Astrocyte (in vitro differentiated cells and primary cell): ENCODE measurements at regions not wholly inside any gene's neighbourhood (a gene's known extent, or its start where the extent isn't known, plus 50 kb on each side); places are given as distances from the start of the nearest gene placed in this dataset.

ENCODE experiments used
- DNase-seq: peaks from one replicate; pipeline ENCODE4 v3.0.0-alpha.2; 2010; ENCODE audit warnings: low read depth
- FAIRE-seq: peaks from 2 replicates; lab custom pipeline; 2011; peaks lifted over from hg19 to GRCh38; lab: Jason Lieb, UNC
- H2AFZ ChIP-seq: 2 replicates; pipeline ENCODE4 v1.6.0; 2012; ENCODE audit warnings: low read depth, low read length, inconsistent platforms
- H3K27ac ChIP-seq: 2 replicates; pipeline ENCODE4 v1.5.1; 2011; ENCODE audit warnings: low read depth, low read length, inconsistent platforms
- H3K27me3 ChIP-seq: 2 replicates; pipeline ENCODE4 v1.6.0; 2011; ENCODE audit warnings: low read length, inconsistent platforms; ENCODE audit not compliant: insufficient read depth
- H3K36me3 ChIP-seq: 2 replicates; pipeline ENCODE4 v1.5.1; 2011; ENCODE audit warnings: low read length, inconsistent platforms; ENCODE audit not compliant: insufficient read depth
- H3K4me1 ChIP-seq: 2 replicates; pipeline ENCODE4 v1.5.1; 2011; ENCODE audit warnings: low read length, inconsistent platforms; ENCODE audit not compliant: insufficient read depth
- H3K4me2 ChIP-seq: 2 replicates; pipeline ENCODE4 v1.6.0; 2012; ENCODE audit warnings: low read length, inconsistent platforms
- H3K4me3 ChIP-seq: 2 replicates; pipeline ENCODE4 v1.5.1; 2011; ENCODE audit warnings: low read depth, mild to moderate bottlenecking, low read length, inconsistent platforms; ENCODE audit not compliant: insufficient read depth
- H3K79me2 ChIP-seq: 2 replicates; pipeline ENCODE4 v1.6.0; 2012; ENCODE audit warnings: mild to moderate bottlenecking, low read length, inconsistent platforms; ENCODE audit not compliant: insufficient read depth
- H3K9ac ChIP-seq: 2 replicates; pipeline ENCODE4 v1.6.0; 2012; ENCODE audit warnings: mild to moderate bottlenecking, low read length, inconsistent platforms
- H3K9me3 ChIP-seq: 2 replicates; pipeline ENCODE4 v1.5.1; 2012; ENCODE audit warnings: low read depth, mild to moderate bottlenecking, low read length, inconsistent platforms; ENCODE audit not compliant: insufficient read depth
- H4K20me1 ChIP-seq: 2 replicates; pipeline ENCODE4 v1.6.0; 2012; ENCODE audit warnings: low read length, inconsistent platforms; ENCODE audit not compliant: insufficient read depth
- H3K27ac Mint-ChIP-seq: one replicate; pipeline ENCODE4 v1.8.0; 2021; ENCODE audit warnings: mild to moderate bottlenecking, mixed read lengths; ENCODE audit not compliant: unreplicated experiment
- H3K27me3 Mint-ChIP-seq: one replicate; pipeline ENCODE4 v1.8.0; 2021; ENCODE audit warnings: low read depth, mixed read lengths; ENCODE audit not compliant: unreplicated experiment
- H3K36me3 Mint-ChIP-seq: one replicate; pipeline ENCODE4 v1.8.0; 2021; ENCODE audit warnings: low read depth, mixed read lengths; ENCODE audit not compliant: unreplicated experiment
- H3K4me1 Mint-ChIP-seq: one replicate; pipeline ENCODE4 v1.8.0; 2021; ENCODE audit warnings: low read depth, mixed read lengths; ENCODE audit not compliant: unreplicated experiment
- H3K4me3 Mint-ChIP-seq: one replicate; pipeline ENCODE4 v1.8.0; 2021; ENCODE audit warnings: mild to moderate bottlenecking, moderate library complexity, mixed read lengths; ENCODE audit not compliant: unreplicated experiment
- H3K9me3 Mint-ChIP-seq: one replicate; pipeline ENCODE4 v1.8.0; 2021; ENCODE audit warnings: mild to moderate bottlenecking, mixed read lengths; ENCODE audit not compliant: unreplicated experiment
- CTCF ChIP-seq: IDR thresholded peaks from 2 replicates; pipeline ENCODE4 v1.5.1; 2011; ENCODE audit warnings: low read depth, mild to moderate bottlenecking, inconsistent platforms, low read length, moderate library complexity; ENCODE audit not compliant: insufficient read depth
- EZH2 ChIP-seq: IDR thresholded peaks from 2 replicates; pipeline ENCODE4 v1.6.1; 2012; ENCODE audit warnings: mild to moderate bottlenecking, low read length, inconsistent platforms; ENCODE audit not compliant: insufficient read depth

- H3K27ac ChIP-seq: no peak overlapping the region
- no peaks in the 10 kb centered on the region for H4K20me1 ChIP-seq
- no peaks in the 10 kb centered on the region for H3K27me3 Mint-ChIP-seq
- H3K9me3 ChIP-seq: no peaks in the 10 kb centered on the region
- no peaks in the 10 kb centered on the region for H3K9me3 Mint-ChIP-seq
- H3K36me3 Mint-ChIP-seq: no peaks in the 10 kb centered on the region
- no peaks in the 10 kb centered on the region for H3K4me1 Mint-ChIP-seq
- FAIRE-seq (no peak), DNase-seq (no peak)
- no peak overlapping the region for H3K4me3 Mint-ChIP-seq
- no peaks in the 10 kb centered on the region for H3K27me3 ChIP-seq
- no peak for TF ChIP-seq EZH2
- TF ChIP-seq CTCF: no peak
- H3K9ac ChIP-seq: no peak overlapping the region
- no peaks in the 10 kb centered on the region for H3K4me1 ChIP-seq
- H3K79me2 ChIP-seq: no peaks in the 10 kb centered on the region
- H3K36me3 ChIP-seq: no peaks in the 10 kb centered on the region
- no peak overlapping the region for H3K4me3 ChIP-seq
- no peak overlapping the region for H2AFZ ChIP-seq
- H3K27ac Mint-ChIP-seq: no peak overlapping the region
- no peak overlapping the region for H3K4me2 ChIP-seq
Measured at GRCh38 chr18:26637983-26638382, 89.6 kb upstream of the KCTD1 start.

- Histone ChIP-seq H3K4me3 (no peak overlapping the region), H2AFZ (no peak overlapping the region), H3K9ac (no peak overlapping the region), H3K4me1 (no peaks in the 10 kb centered on the region), H3K36me3 (no peaks in the 10 kb centered on the region), H3K79me2 (no peaks in the 10 kb centered on the region), H4K20me1 (no peaks in the 10 kb centered on the region), H3K9me3 (no peaks in the 10 kb centered on the region), H3K4me2 (no peak overlapping the region), H3K27me3 (no peaks in the 10 kb centered on the region), H3K27ac (no peak overlapping the region)
- Mint-ChIP-seq H3K4me3 (no peak overlapping the region), H3K4me1 (no peaks in the 10 kb centered on the region), H3K27ac (no peak overlapping the region), H3K27me3 (no peaks in the 10 kb centered on the region), H3K36me3 (no peaks in the 10 kb centered on the region), H3K9me3 (no peaks in the 10 kb centered on the region)
- no peak for FAIRE-seq
- TF ChIP-seq CTCF (no peak), EZH2 (no peak)
- DNase-seq: no peak
Measured at GRCh38 chr18:26637324-26637723, 89.0 kb upstream of the KCTD1 start.

- H3K9me3 Mint-ChIP-seq: no peaks in the 10 kb centered on the region
Measured at GRCh38 chr18:26635466-26635865, 87.1 kb upstream of the KCTD1 start.

More at GRCh38 chr18:26635466-26635865, 87.1 kb upstream of the KCTD1 start:
- DNase-seq: no peak
- H3K9me3 ChIP-seq: no peaks in the 10 kb centered on the region
- H3K4me3 Mint-ChIP-seq: no peak overlapping the region
- no peak overlapping the region for H3K4me3 ChIP-seq
- no peak for TF ChIP-seq EZH2
- no peak for TF ChIP-seq CTCF
- H3K4me1 Mint-ChIP-seq: no peaks in the 10 kb centered on the region
- no peaks in the 10 kb centered on the region for H3K4me1 ChIP-seq
- no peak overlapping the region for H3K27ac Mint-ChIP-seq
- no peaks in the 10 kb centered on the region for H3K79me2 ChIP-seq
- no peak overlapping the region for H3K27ac ChIP-seq
- no peak for FAIRE-seq
- no peak overlapping the region for H3K4me2 ChIP-seq
- no peaks in the 10 kb centered on the region for H3K27me3 Mint-ChIP-seq
- no peaks in the 10 kb centered on the region for H4K20me1 ChIP-seq
- H3K36me3 Mint-ChIP-seq: no peaks in the 10 kb centered on the region
- no peak overlapping the region for H2AFZ ChIP-seq
- H3K27me3 ChIP-seq: no peaks in the 10 kb centered on the region
- H3K36me3 ChIP-seq: no peaks in the 10 kb centered on the region
- H3K9ac ChIP-seq: no peak overlapping the region
